Transverse colon (tissue), 4 donors: ENCODE measurements at regions not wholly inside any gene's neighbourhood (a gene's known extent, or its start where the extent isn't known, plus 50 kb on each side); places are given as distances from the start of the nearest gene placed in this dataset.

ENCODE experiments used
- DNase-seq: peaks from one replicate; pipeline ENCODE4 v3.0.0-alpha.2; 2019
- H3K27ac ChIP-seq, 4 donors: fragments of 200-600 bp; sonication (generic); 2 replicates each; pipeline ENCODE4 v1.5.1; 2016 to 2018; ENCODE audit warnings: inconsistent platforms in 4 of 4
- H3K27me3 ChIP-seq: fragments of 200-600 bp; sonication (generic); 2 replicates; pipeline ENCODE4 v1.5.1; 2017; ENCODE audit warnings: inconsistent platforms
- H3K36me3 ChIP-seq, 4 donors: fragments of 200-600 bp; sonication (generic); 2 replicates each; pipeline ENCODE4 v1.5.1; 2017 to 2019; ENCODE audit warnings: inconsistent platforms in 4 of 4
- H3K4me1 ChIP-seq, 4 donors: fragments of 200-600 bp; sonication (generic); 2 replicates each; pipeline ENCODE4 v1.5.1; 2017 to 2020; ENCODE audit warnings: inconsistent platforms in 4 of 4
- H3K4me3 ChIP-seq, 4 donors: fragments of 200-600 bp; sonication (generic); 1 replicate in 1 of 4; 2 replicates in 3 of 4; pipeline versions ENCODE4 v1.5.1 to v1.6.1; 2017 to 2019; ENCODE audit warnings: inconsistent platforms in 4 of 4
- H3K9me3 ChIP-seq, 2 donors: fragments of 200-600 bp; sonication (generic); 2 replicates each; pipeline ENCODE4 v1.5.1; 2017 to 2019; ENCODE audit warnings: inconsistent platforms in 2 of 2
- CTCF ChIP-seq, 5 experiments: fragments of 200-600 bp in 3 of 5; fragments of 450-650 bp in 2 of 5; sonication (generic) in 3 of 5; IDR thresholded peaks; 1 replicate in 2 of 5; 2 replicates in 3 of 5; pipeline ENCODE4 v1.5.1; 2016 to 2017; ENCODE audit warnings: antibody characterized with exemption in 5 of 5, inconsistent platforms in 3 of 5, mild to moderate bottlenecking in 2 of 5, moderate library complexity in 1 of 5
- EP300 ChIP-seq: sonication (generic); formaldehyde crosslinking; IDR thresholded peaks from one replicate; pipeline ENCODE4 v1.6.1; 2017; ENCODE audit warnings: antibody characterized with exemption, low read depth
- POLR2A ChIP-seq: fragments of 450-650 bp; IDR thresholded peaks from one replicate; pipeline ENCODE4 v1.6.1; 2016; ENCODE audit warnings: antibody characterized with exemption, mild to moderate bottlenecking, moderate library complexity
- POLR2AphosphoS5 ChIP-seq, 3 donors: sonication (generic); formaldehyde crosslinking; IDR thresholded peaks; one replicate each; pipeline ENCODE4 v1.6.1; 2016; ENCODE audit warnings: antibody characterized with exemption in 3 of 3
- WGBS, 2 donors: methylation state at CpG; one replicate each; pipeline ENCODE4 v1.1.5; 2018; ENCODE audit warnings: low coverage in 1 of 2; 5-methylcytosine and 5-hydroxymethylcytosine counted together
- in situ Hi-C, 4 donors: fragments of 200-750 bp; cut with MboI; loops; one replicate each; pipeline versions ENCODE4 v1.15.0 to v1.15.1; 2017; ENCODE audit warnings: low sequenced_read_pairs in 3 of 4, low pct_ligation_motif_present in 1 of 4, low pct_unique_long_range_greater_than_20kb in 1 of 4
- intact Hi-C: fragments of 100-400 bp; cut with DNase I; formaldehyde crosslinking; loops from one replicate; pipeline ENCODE4 v1.15.1; 2023; ENCODE audit warnings: low total_unique reads

GRCh38 chr3:190208196-190208595 lies 87.5 kb upstream of the P3H2 start:
- H3K4me3 ChIP-seq, result no peak overlapping the region
- intact Hi-C loops, result no loop called here
- DNase-seq, result no peak
- no peaks in the 10 kb centered on the region for H3K4me1 ChIP-seq
- no peak for TF ChIP-seq EP300
- no peak for TF ChIP-seq POLR2A
- TF ChIP-seq POLR2AphosphoS5 (IDR thresholded peaks at IDR 0.05), result no peak
- H3K9me3 ChIP-seq, result no peaks in the 10 kb centered on the region
- in situ Hi-C loops, result loop anchor here in 1 of 4 donors (10.0 kb wide), 1 partner anchor 243 kb away; no protein-coding TSS in a partner anchor
- no peak overlapping the region for H3K27ac ChIP-seq
- WGBS, 2 donors, result 83 to 90% methylated on average over 1 of the region's 1 CpG
- no peaks in the 10 kb centered on the region for H3K27me3 ChIP-seq
- no peaks in the 10 kb centered on the region for H3K36me3 ChIP-seq

- Histone ChIP-seq H3K36me3 (no peaks in the 10 kb centered on the region), H3K27ac (no peak overlapping the region), H3K4me1 (peaks cover 0 to 2% (median 0%) of the 10 kb centered on the region in 4 donors), H3K9me3 (no peaks in the 10 kb centered on the region), H3K27me3 (no peaks in the 10 kb centered on the region), H3K4me3 (no peak overlapping the region)
- TF ChIP-seq CTCF (IDR thresholded peaks at IDR 0.05) (no peak), EP300 (no peak), POLR2A (no peak), POLR2AphosphoS5 (IDR thresholded peaks at IDR 0.05) (no peak)
- DNase-seq, result no peak
- 67 to 86% methylated on average over 1 of the region's 1 CpG for WGBS, 2 donors
- in situ Hi-C loops, result loop anchor here in 1 of 4 donors (10.0 kb wide), 1 partner anchor 241 kb away; no protein-coding TSS in a partner anchor
- intact Hi-C loops, result no loop called here
These were observed 85.0 kb upstream of the P3H2 start for GRCh38 chr3:190205739-190206138.

GRCh38 chr3:190204200-190204599 lies 83.5 kb upstream of the P3H2 start:
- Histone ChIP-seq H3K4me1 (peaks cover 0 to 2% (median 0%) of the 10 kb centered on the region in 4 donors), H3K36me3 (no peaks in the 10 kb centered on the region), H3K4me3 (no peak overlapping the region), H3K27ac (no peak overlapping the region), H3K27me3 (no peaks in the 10 kb centered on the region), H3K9me3 (no peaks in the 10 kb centered on the region)
- DNase-seq, result no peak
- no peak for TF ChIP-seq EP300
- TF ChIP-seq POLR2AphosphoS5 (IDR thresholded peaks at IDR 0.05), result no peak
- TF ChIP-seq CTCF (IDR thresholded peaks at IDR 0.05), result no peak
- in situ Hi-C loops, result loop anchor here in 2 of 4 donors (5.0 to 10.0 kb wide), 2 partner anchors 237 to 239 kb away; no protein-coding TSS in a partner anchor
- intact Hi-C loops, result loop anchor here (5.0 kb wide), 1 partner anchor 242 kb away; no protein-coding TSS in a partner anchor
- WGBS, 2 donors, result 87% methylated on average over 3 of the region's 3 CpGs; no CpG with 5 or more reads in 1 of the 2 donors

GRCh38 chr3:190197346-190197763 lies 76.7 kb upstream of the P3H2 start:
- in situ Hi-C loops, result loop anchor here in 2 of 4 donors (5.0 to 10.0 kb wide), 2 partner anchors 225 to 233 kb away; no protein-coding TSS in a partner anchor
- H3K4me3 ChIP-seq, result no peak overlapping the region

More at GRCh38 chr3:190197346-190197763, 76.7 kb upstream of the P3H2 start:
- Histone ChIP-seq H3K27ac (no peak overlapping the region), H3K36me3 (no peaks in the 10 kb centered on the region), H3K9me3 (no peaks in the 10 kb centered on the region), H3K4me1 (peaks cover 0 to 10% (median 0%) of the 10 kb centered on the region in 4 donors), H3K27me3 (no peaks in the 10 kb centered on the region)
- TF ChIP-seq EP300, result no peak
- TF ChIP-seq CTCF (IDR thresholded peaks at IDR 0.05), result no peak
- TF ChIP-seq POLR2A, result no peak
- intact Hi-C loops, result no loop called here
- DNase-seq, result no peak
- 77 to 82% methylated on average over 1 to 3 of the region's 3 CpGs for WGBS, 2 donors
